GM18858 (cell line): ENCODE measurements at regions not wholly inside any gene's neighbourhood (a gene's known extent, or its start where the extent isn't known, plus 50 kb on each side); places are given as distances from the start of the nearest gene placed in this dataset.
"Not testable (repeated sequence)": the region's sequence is repeated elsewhere in the genome, so short reads cannot be mapped to it uniquely, and the experiment has no call there.

Experiments
- ATAC-seq: cut with Tn5 transposase; IDR thresholded peaks from one replicate; pipeline ENCODE4 v1.9.1; 2021; ENCODE audit not compliant: unreplicated experiment

DNA sequence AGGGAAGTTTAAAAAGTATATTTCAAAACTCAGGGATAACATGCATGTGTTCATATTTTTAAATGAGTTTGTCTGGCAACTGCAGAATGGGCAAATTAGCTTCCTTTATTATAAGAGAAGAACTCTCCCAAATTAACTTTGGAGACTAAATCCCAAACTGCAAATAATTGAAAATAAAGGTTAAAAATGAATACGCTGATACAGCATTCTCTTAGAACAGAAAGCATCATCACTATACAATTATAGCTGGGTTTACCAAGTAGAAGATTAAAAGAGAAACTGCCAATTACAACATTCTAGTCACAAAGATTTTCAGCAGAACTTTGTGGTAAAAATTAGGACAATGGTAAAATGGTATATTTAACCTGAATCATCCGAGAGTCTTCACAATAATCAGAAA, 73.3 kb downstream of the OLFM4 start:
- no peak for ATAC-seq

DNA sequence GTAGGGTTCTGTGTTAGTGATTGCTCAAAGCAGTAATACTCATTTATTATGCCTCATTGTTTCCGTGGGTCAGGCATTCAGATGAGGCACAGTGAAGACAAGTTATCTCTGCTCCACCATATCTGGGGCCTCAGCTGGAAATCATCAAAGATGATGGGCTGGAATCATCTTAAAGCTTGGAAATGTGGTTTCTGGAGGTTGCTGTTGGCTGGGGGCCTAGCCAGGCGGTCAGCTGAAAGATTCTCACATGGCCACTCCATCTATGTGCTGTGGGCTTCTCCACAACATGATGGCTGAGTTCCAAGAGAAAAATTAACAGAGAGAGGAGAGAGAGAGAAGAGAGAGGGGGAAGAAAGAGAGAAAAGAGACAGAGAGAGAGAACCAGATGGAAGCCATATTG, 75.5 kb downstream of the OLFM4 start:
- ATAC-seq: no peak

DNA sequence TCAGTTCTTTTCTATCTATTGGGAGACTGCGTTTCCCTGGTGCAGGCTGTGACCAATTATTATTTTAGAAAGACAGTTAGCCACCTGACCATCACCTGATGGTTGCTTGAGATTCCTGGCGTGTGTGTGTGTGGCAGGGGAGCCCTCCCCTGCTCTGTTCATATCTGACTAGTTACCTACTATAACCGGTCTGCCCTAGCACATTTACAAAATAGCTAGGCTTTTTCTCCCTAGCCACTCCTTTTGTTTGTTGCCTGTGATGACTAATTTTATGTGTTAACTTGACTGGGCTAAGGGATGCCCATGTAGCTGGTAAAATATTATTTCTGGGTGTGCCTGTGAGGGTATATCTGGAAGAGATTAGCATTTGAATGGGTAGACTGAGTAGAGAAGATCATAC, 76.9 kb downstream of the OLFM4 start:
- no peak for ATAC-seq

DNA sequence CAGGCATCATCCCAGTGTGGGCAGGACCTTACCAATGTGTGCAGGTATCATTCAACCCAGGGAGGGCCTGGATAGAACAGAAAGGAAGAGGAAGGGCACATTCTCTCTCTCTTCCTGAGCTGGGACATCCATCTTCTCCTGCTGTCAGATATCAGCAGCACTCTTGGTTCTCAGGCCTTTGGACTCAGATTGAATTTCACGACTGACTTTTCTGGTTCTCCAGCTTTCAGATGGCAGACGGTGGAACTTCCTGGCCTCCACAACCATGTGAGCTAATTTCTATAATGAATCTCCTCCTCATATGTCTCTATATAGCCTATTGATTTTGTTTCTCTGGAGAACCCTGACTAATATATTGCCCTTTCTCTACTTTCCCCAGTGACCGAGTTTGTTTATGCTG, 77.3 kb downstream of the OLFM4 start:
- no peak for ATAC-seq

DNA sequence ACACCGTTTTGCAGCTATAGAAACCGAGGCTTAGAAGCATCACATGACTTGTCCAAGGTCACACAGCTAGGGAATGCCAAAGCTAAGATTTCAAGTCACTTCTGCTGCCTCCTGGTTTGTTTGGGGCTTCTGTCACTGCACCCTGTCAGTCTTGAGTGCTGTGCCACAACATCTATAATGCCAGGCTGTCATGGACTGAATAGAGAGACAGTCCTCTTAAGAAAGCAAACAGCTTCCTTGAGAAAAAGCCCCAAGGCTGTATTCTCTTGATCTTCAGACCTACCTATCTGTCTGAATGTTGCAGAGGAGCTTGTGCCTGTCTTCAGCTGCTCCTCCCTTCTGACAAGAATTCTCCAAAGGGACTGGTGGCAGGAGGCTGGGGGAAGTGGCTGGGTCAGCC, 81.6 kb downstream of the OLFM4 start:
- ATAC-seq: no peak

DNA sequence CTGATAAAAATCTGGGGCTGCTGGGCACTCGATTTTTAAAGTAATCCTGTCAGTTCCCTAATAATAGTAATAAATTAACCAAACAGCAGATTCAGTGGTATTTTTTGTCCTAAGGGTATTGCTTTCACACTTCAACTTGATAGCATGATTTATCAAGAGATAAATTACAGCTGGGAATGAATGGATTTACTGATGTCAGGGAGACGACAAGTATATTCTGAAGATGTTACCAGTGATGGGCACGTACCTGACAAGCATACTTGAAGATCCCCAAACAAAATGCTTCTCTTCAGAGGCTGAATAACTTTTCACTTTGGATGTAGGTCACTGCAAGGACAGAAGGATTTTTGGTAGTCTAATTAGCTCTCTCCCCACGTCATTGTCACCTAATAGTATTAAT, 82.0 kb downstream of the OLFM4 start:
- no peak for ATAC-seq

DNA sequence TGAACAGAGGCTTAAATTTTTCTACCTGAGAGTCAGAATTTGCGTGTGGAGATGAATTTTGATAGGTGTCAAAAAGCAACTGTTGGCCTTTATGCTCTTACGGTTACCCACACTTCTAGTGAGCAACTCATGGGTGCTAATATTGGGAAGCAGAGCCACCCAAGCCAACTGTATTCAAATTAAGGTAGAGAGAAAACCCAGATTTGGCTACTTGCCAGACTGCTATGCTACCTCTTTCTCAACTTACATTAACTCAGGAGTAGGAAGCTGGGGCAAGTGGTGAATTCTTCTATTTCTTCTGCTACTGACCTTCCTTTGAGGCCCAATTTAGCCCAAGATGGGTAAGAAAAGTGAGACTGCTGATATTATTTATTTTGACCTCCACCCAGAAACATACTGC, 83.9 kb downstream of the OLFM4 start:
- no peak for ATAC-seq

DNA sequence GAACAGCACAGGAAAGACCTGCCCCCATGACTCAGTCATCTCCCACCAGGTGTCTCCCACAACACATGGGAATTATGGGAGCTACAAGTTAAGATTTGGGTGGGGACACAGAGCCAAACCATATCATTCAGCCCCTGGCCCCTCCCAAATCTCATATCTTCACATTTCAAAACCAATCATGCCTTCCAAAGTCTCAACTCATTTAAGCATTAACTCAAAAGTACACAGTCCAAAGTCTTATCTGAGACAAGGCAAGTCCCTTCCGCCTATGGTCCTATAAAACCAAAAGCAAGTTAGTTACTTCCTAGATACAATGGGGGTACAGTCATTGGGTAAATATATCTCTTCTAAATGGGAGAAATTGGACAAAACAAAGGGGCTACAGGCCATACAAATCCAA, 88.4 kb downstream of the OLFM4 start:
- not testable (repeated sequence) for ATAC-seq

DNA sequence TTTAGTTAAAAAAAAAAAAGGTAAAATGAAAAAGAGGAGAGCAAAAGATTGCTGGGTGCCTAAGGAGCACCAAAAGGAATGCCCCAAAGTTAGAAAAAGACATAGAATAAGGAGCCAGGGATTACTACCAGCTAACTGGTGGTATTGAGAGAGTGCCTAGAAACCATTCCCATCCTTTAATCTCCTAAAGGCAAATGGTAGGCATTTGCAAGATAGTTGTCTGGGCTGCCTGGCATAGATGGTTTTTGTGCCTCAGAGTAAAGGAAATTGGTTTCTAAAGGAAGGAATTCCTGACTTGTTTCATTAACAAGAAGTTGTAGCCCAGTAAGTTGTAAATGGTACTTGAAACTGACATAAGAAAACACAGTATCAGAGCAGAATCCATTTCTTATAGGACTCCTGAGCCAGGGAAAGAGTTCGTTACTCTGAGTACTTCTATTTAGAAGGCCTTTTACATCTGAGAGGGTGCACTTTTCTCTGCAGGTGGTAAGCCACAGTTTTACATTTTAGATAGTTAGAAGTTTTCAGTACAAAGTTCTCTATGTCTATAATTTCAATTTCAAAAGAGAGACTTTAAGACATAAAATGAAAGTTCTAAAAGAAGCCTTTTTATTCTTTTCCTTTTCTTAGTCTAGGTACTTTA, 92.6 kb downstream of the OLFM4 start:
- no peak for ATAC-seq

DNA sequence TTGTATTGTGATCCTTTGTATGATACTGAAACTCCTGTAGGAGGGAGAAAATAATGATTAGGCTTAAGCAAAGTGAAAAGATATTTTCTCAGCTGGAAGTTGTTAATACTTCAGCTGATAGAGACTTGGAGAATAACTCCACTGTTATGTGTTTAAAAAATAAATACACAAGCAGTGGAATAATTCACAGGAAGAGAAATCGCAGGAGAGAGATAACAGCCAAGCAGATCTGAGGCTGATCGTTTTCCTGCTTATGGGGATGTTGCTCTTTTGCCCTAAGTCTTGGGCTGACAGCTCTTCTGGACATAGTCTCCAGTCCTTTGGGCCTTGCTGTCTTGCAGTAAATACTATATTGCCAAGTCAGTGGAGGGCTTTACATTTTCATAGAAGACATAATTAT, 93.3 kb downstream of the OLFM4 start:
- ATAC-seq: no peak

DNA sequence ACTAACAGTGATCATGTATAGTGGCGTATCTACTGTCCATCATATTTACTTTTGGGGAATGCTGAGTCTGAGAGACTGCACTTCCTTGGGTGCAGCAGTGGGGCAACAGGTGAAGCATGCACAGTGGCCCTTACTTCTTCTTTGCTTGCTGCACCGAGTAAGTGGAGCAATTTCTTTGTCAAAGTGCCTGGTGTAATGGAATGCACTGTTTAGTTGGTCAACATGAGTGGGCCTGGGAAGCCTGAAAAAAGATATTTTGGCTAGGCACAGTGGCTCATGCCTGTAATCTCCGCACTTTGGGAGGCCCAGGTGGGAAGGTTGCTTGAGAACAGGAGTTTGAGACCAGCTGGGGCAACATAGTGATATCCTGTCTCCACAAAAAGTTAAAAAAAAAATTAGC, 94.9 kb downstream of the OLFM4 start:
- ATAC-seq: no peak

DNA sequence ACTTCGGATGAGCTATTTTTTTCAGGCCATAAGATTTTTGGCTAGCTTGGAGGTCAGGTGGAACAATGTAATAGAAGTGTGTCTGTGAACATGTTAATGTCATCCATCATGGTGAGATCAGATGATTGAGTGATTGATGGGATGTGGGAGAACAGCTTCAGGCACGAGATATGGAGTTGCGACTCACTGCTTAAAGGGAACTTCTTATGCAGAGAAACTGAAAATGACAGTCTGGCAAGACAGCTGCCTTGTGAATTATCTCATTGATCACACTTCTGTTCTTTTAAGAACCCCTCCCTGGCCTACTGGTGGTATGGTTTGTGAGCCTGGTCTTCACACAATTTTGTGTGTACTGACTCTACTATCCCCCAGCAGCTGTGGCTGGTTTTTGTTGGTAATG, 96.0 kb downstream of the OLFM4 start:
- ATAC-seq: no peak

DNA sequence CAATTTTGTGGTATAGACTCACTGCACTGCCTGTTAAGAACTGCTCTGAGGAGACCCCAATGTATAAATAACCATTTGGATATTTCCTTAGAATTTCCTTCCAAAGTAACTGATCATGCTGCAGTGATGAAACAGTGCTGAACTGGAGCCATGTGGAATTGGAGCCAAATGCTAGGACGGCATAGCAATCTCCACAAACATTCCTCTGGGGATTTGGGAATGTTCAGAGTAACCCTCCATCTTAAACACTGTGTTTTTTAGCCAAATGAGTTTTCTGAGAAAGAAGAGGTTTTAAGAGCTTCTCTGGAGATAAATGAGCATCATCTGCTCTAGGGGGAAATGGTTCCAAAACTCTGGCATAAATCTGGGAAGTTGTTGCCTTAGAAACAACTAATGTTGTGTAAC, 98.2 kb downstream of the OLFM4 start:
- ATAC-seq: no peak

DNA sequence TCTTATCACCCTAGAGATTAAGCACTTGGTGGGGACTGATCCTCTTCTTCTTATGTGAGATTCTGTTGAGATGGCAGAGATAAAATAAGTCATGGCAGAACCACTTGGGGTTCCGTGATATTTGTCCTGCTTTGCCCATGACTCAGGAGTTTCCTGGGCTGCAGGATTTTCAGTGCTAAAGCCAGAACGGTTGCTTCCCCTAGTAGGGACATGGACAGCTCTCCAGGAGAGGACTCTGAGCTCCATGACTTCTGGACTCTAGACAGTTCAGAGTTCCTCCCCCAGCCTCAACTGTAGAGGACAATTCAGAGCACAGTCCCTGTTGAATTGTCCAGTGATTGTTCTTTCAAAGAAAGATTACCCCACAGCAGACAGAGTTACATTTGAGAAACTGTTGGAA, 98.8 kb downstream of the OLFM4 start:
- no peak for ATAC-seq

DNA sequence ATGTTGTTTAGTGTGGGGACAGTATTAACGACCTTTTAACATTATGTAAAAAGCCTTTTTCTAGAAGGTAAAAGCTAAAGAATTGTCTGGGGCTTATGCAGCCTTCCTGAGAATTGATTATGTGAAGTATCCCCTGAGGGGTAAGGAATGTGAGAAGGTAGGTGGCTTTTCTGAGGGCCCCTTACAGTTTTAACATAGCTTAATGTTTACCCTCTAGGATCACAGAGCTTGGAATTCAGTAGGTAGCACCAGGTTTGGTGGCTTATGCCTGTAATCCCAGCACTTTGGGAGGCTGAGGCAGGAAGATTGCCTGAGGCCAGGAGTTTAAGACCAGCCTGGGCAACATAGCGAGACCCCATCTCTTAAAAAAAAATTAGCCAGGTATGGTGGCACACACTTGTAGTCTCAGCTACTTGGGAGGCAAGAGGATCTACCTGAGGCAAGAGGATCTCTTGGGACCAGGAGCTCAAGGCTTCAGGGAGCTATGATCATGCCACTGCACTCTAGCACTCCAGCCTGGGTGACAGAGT, 101.3 kb downstream of the OLFM4 start:
- ATAC-seq: no peak

DNA sequence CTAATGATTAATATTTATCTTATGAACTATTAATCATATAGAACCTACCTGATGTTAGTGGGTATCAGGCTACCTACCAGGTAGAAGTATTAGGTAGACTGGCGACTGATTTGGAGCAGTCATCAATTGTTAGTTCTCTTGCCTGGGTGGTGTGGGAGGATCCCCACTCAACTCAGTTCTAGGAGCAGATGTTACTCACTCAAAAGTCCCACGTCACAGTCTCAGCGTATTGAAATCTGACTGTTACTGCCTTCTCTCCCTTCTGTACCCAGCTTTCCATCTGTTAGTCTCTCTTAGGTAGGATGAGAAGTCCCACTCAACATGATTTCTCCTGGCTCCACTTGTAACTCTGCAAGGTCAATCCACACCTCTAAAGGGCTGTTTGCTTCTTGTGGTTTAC, 102.7 kb downstream of the OLFM4 start:
- no peak for ATAC-seq

DNA sequence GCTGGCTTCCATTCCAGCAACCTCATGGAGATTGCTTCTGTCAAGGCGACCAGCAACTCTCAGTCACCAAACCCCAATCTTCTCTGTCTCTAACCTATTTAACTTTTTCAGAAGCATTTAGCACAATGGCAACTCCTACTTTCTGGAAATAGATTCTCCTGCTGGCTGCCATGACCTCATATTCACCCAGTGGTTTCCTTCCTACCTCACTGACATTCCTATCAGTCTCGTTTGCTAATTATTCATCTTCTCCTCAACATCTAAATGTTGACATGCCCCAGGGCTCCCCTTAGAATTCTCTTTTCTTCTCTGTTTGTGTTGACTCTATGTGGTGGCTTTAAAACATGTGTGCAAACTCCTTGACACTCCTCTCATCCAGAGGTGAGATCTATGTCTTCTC, 106.7 kb downstream of the OLFM4 start:
- no peak for ATAC-seq

DNA sequence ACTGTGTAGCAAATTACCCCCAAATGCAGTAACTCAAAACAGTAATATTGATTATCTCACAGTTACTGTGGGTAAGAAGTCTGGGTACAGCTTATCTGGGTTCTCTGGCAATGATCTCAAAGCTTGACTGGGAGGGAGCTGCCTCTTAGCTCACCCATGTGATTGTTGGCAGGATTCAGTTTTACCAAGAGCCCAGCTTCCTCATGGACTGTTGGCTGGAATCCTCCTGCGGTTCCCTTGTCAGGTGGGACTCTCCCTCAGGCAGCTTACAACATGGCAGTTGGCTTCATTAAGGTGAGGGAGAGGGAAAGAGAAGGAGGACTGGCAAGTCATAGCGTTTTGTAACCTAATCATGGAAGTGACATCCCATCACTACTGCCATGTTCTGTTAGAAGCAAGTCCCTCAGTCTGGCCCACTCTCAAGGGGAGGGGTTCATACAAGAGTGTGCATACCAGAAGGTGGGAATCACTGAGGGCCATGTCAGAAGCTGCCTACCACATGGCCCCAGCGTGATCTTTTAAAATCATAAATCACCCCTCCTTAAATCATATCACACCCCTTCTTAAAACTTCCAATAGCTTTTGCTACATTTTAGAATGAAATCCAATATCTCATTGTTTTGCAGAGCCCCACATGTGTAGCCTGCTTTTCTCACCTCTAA, 108.1 kb downstream of the OLFM4 start:
- no peak for ATAC-seq

DNA sequence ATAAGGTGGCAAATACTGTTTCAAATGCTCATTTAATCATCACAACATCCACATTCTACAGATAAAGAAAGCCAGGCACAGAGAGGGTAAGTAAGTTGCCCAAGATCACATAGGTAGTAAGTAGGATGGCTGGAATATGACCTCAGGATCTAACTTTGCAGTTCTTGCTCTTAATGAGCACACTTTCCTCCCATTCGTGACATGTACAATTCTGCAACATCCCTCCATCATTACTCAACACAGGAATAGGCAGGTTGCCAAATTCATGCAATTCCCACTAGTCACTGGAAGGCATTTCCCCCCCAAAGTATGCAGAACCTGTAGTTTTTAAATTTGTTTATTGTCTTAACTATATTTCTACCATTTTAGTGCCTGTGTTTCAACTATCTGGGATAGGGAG, 109.2 kb downstream of the OLFM4 start:
- no peak for ATAC-seq

DNA sequence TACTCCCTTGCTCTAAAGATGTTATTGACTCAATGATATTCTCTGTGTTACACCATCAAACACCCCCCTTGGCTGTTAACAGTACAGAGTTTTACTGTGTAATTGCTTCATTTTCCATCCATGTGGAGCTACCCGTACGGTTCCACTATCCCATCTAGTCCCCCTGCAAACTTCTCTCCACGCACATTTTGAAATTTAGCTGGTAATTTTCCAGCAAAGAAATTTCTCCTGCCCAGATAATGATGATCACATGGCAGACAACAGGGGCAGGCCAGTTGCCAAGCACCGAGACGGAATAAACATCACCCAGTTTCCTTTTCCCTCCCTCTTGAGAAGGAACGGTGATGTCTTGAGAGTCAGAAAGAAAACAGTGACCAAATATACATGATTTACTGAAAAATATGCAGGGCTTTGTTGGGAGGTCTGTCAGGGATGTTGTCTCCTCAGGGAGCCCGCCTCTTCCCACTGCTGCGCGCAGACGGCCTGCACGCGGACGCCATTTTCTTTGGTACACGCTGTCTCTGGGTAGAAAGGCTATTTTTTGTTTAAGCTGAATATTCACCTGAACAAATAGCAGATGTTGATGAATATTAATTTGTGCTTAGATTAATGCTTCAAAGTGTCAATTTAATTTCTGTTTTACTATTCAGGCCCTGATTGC, 109.9 kb downstream of the OLFM4 start:
- no peak for ATAC-seq

DNA sequence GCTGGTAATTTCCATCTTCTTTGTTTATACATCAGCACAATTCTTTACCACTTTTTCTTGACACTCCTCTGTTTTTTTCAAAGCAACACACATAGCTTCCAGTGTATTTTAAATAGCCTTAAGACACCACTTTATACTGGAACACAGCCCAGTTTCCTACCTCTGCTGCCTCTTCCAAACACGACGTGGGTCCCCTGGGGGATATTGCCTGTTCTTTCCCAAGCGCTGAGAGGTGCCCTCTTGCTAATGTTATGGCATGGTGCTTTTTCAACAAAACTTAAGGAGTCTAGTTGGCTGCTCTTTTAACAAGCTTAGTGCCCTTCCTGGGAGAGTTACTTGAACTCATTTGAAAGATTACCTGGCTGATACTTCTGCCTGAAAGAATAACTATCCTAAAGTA, 112.7 kb downstream of the OLFM4 start:
- no peak for ATAC-seq

DNA sequence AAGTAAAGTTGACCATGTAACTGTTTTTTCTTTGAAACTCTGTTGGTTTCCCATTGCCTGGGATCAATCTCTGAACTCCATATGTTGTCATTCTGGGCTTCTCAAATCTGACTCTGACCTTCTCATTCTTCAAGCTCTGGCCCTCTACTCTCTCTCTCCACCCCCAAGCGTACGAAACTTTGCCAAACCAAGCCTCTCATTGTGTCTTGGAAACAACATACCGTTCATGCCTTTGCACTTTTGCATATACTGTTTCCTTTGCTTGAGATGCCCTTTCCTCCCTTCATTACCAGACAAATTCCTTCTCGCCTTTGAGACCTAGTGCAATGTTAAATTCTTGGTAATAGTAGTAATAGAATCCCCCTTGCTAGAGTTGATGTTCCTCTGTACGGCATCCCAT, 113.7 kb downstream of the OLFM4 start:
- ATAC-seq: no peak
